Activated CD4-positive, alpha-beta T cell treated with anti-CD3 and anti-CD28 coated beads, Interleukin-2, Interleukin-6, amounts not matched to agents 100 ng/mL and 50 ng/mL, durations not matched to agents 16 hours and 8 hours (primary cell): ENCODE measurements at regions not wholly inside any gene's neighbourhood (a gene's known extent, or its start where the extent isn't known, plus 50 kb on each side); places are given as distances from the start of the nearest gene placed in this dataset.
"Not testable (repeated sequence)": the region's sequence is repeated elsewhere in the genome, so short reads cannot be mapped to it uniquely, and the experiment has no call there.

Experiments used
- DNase-seq: peaks from one replicate; pipeline ENCODE4 v3.0.0-alpha.2; 2020

GRCh38 chr6:9795880-9796279 is 619.0 kb downstream of the TFAP2A start:
- no peak for DNase-seq

- DNase-seq: no peak
These were observed 625.7 kb downstream of the TFAP2A start for GRCh38 chr6:9789201-9789600.

GRCh38 chr6:9784786-9785185 is 630.1 kb downstream of the TFAP2A start:
- DNase-seq: no peak

GRCh38 chr6:9783567-9783966 is 631.3 kb downstream of the TFAP2A start:
- DNase-seq: no peak

GRCh38 chr6:9766240-9766915 is 648.5 kb downstream of the TFAP2A start:
- DNase-seq: no peak

GRCh38 chr6:9761220-9761619 is 653.7 kb downstream of the TFAP2A start:
- no peak for DNase-seq

GRCh38 chr6:9754515-9754914 is 660.4 kb downstream of the TFAP2A start:
- no peak for DNase-seq

GRCh38 chr6:9745966-9746365 is 668.9 kb downstream of the TFAP2A start:
- DNase-seq: no peak

- no peak for DNase-seq
These were observed 669.4 kb downstream of the TFAP2A start for GRCh38 chr6:9745476-9745875.

- no peak for DNase-seq
These were observed 670.8 kb downstream of the TFAP2A start for GRCh38 chr6:9744119-9744518.

GRCh38 chr6:9732056-9732455 is 682.8 kb downstream of the TFAP2A start:
- no peak for DNase-seq

- not testable (repeated sequence) for DNase-seq
These were observed 689.1 kb downstream of the TFAP2A start for GRCh38 chr6:9725776-9726175.

- DNase-seq: no peak
These were observed 697.3 kb downstream of the TFAP2A start for GRCh38 chr6:9717568-9717967.

- DNase-seq: no peak
These were observed 703.5 kb downstream of the TFAP2A start for GRCh38 chr6:9711365-9711764.

GRCh38 chr6:9710574-9710973 is 704.3 kb downstream of the TFAP2A start:
- no peak for DNase-seq

- no peak for DNase-seq
These were observed 706.3 kb downstream of the TFAP2A start for GRCh38 chr6:9708600-9708999.

GRCh38 chr6:9704989-9705388 is 709.9 kb downstream of the TFAP2A start:
- no peak for DNase-seq

- DNase-seq: no peak
These were observed 712.0 kb downstream of the TFAP2A start for GRCh38 chr6:9702914-9703313.

GRCh38 chr6:9699888-9700287 is 715.0 kb downstream of the TFAP2A start:
- DNase-seq: no peak

GRCh38 chr6:9697263-9697931 is 717.5 kb downstream of the TFAP2A start:
- no peak for DNase-seq

GRCh38 chr6:9690388-9690787 is 724.5 kb downstream of the TFAP2A start:
- no peak for DNase-seq

GRCh38 chr6:9680727-9681126 is 734.1 kb downstream of the TFAP2A start:
- not testable (repeated sequence) for DNase-seq

GRCh38 chr6:9675122-9675521 is 739.8 kb downstream of the TFAP2A start:
- no peak for DNase-seq

GRCh38 chr6:9659848-9660247 is 755.0 kb downstream of the TFAP2A start:
- DNase-seq: no peak

GRCh38 chr6:9657994-9658393 is 756.9 kb downstream of the TFAP2A start:
- DNase-seq: no peak
